Prostate gland (tissue), 2 donors: ENCODE measurements at regions not wholly inside any gene's neighbourhood (a gene's known extent, or its start where the extent isn't known, plus 50 kb on each side); places are given as distances from the start of the nearest gene placed in this dataset.

Experiments
- CTCF ChIP-seq, 4 experiments: fragments of 200-600 bp in 2 of 4; fragments of 450-650 bp in 2 of 4; sonication (generic) in 2 of 4; IDR thresholded peaks; 1 replicate in 3 of 4; 2 replicates in 1 of 4; pipeline ENCODE4 v1.5.1; 2016 to 2019; ENCODE audit warnings: antibody characterized with exemption in 4 of 4, mild to moderate bottlenecking in 2 of 4, moderate library complexity in 2 of 4
- POLR2A ChIP-seq: fragments of 450-650 bp; IDR thresholded peaks from one replicate; pipeline ENCODE4 v1.6.1; 2016; ENCODE audit warnings: antibody characterized with exemption, mild to moderate bottlenecking

- no peak for TF ChIP-seq CTCF (IDR thresholded peaks at IDR 0.05)
- no peak for TF ChIP-seq POLR2A
Observed at GRCh38 chr3:162021206-162021605, 524.6 kb downstream of the OTOL1 start.
